ENCODE measurements at regions not wholly inside any gene's neighbourhood (a gene's known extent, or its start where the extent isn't known, plus 50 kb on each side); places are given as distances from the start of the nearest gene placed in this dataset.

DNA sequence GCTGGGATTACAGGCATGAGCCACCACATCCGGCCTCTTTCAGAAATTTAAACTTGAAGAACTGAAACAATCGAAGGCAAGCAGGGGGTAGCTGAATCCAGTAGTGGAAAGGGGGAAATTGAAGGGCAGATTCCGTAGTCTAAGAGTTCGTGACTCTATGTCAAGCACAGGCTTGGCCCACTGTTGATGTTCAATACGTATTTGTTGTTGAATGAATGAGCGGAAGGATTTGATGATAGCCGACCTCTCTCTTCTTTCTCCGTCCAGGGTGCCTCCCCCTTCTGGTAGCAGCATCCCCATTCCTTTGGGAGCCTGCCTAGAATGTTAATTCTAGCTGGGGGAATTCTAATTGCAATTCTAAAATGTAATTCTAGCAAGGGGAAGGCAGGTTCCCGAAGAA is 59.8 kb upstream of the MED13L start:
- Histone ChIP-seq H3K4me2 (ENCODE audit: low read depth, low read length) (no peak overlapping the region), H3K4me1 (ENCODE audit: insufficient read depth, low read length) (no peaks in the 10 kb centered on the region), H3K9ac (ENCODE audit: insufficient read depth, low read depth, low read length) (no peak overlapping the region), H3K36me3 (replicated peaks in 1 of 2; ENCODE audit: control insufficient read depth in 1 of 2, insufficient read depth in 2 of 2, low read length in 2 of 2) (no peaks in the 10 kb centered on the region), H3K27ac (ENCODE audit: extremely low read length, insufficient read depth, low read length) (no peak overlapping the region), H3K79me2 (ENCODE audit: insufficient read depth, low read length) (no peaks in the 10 kb centered on the region), H2AFZ (ENCODE audit: low read length) (no peak overlapping the region), H4K20me1 (ENCODE audit: insufficient read depth, low read length) (no peaks in the 10 kb centered on the region), H3K9me3 (ENCODE audit: low read length) (no peaks in the 10 kb centered on the region), H3K27me3 (ENCODE audit: control insufficient read depth in 1 of 2, insufficient read depth in 2 of 2, low read length in 2 of 2) (no peaks in the 10 kb centered on the region), H3K4me3 (replicated peaks in 1 of 3; ENCODE audit: insufficient read depth in 1 of 3, low read depth in 2 of 3, low read length in 3 of 3) (no peak overlapping the region)
- no TSS peak for BruUV-seq (replicated peaks)
- ChIA-PET CTCF (ENCODE audit: low intra/inter-chr PET ratio, low total read pairs) (no interaction called here), POLR2A (interaction anchor here (0.6 kb wide), 1 partner anchor 913 kb away, joined by 3 read pairs; no protein-coding TSS in a partner anchor)
- no peak for ATAC-seq
- no peak for DNase-seq (ENCODE audit: low spot score)
- in situ Hi-C loops (cut with HindIII; ENCODE audit: extremely low pct_ligation_motif_present, low pct_unique_long_range_greater_than_20kb) (no loop called here), intact Hi-C loops (cut with micrococcal nuclease; ENCODE audit: unreplicated experiment) (no loop called here)
- no peak for FAIRE-seq
- WGBS (ENCODE audit: low lambda C conversion rate), result 71% methylated on average over 8 of the region's 9 CpGs
- TF ChIP-seq ZNF816 (CRISPR knock-in tag; IDR thresholded peaks at IDR 0.05; ENCODE audit: borderline replicate concordance), result no peak
- no peak for TF ChIP-seq ZFAT (CRISPR knock-in tag; conservative IDR thresholded peaks at IDR 0.05)
- no peak for TF ChIP-seq ZSCAN31 (CRISPR knock-in tag; IDR thresholded peaks at IDR 0.05; ENCODE audit: low read depth)
- TF ChIP-seq SUZ12 (IDR thresholded peaks at IDR 0.05; ENCODE audit: low read depth, low read length), result no peak
- TF ChIP-seq, protein P1, sequence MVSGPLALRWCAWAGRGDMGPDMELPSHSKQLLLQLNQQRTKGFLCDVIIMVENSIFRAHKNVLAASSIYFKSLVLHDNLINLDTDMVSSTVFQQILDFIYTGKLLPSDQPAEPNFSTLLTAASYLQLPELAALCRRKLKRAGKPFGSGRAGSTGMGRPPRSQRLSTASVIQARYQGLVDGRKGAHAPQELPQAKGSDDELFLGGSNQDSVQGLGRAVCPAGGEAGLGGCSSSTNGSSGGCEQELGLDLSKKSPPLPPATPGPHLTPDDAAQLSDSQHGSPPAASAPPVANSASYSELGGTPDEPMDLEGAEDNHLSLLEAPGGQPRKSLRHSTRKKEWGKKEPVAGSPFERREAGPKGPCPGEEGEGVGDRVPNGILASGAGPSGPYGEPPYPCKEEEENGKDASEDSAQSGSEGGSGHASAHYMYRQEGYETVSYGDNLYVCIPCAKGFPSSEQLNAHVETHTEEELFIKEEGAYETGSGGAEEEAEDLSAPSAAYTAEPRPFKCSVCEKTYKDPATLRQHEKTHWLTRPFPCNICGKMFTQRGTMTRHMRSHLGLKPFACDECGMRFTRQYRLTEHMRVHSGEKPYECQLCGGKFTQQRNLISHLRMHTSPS (CRISPR knock-in tag; IDR thresholded peaks at IDR 0.05; ENCODE audit: low read depth), result no peak
- no peak for TF ChIP-seq ZNF33B (CRISPR knock-in tag; IDR thresholded peaks at IDR 0.05)
- TF ChIP-seq KDM1A (CRISPR knock-in tag; IDR thresholded peaks at IDR 0.05), result no peak
- no peak for TF ChIP-seq MTA1 (CRISPR knock-in tag; IDR thresholded peaks at IDR 0.05; ENCODE audit: borderline replicate concordance)
- no peak for TF ChIP-seq TMF1 (CRISPR knock-in tag; IDR thresholded peaks at IDR 0.05; ENCODE audit: low read depth)
- TF ChIP-seq, protein P2, sequence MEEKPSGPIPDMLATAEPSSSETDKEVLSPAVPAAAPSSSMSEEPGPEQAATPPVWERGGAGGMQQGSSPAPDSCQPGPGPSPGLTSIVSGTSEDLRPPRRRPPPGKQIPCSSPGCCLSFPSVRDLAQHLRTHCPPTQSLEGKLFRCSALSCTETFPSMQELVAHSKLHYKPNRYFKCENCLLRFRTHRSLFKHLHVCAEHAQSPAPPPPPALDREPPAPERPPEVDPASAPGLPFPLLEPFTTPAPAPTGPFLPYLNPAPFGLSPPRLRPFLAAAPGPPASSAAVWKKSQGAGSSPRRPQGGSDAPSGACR (CRISPR knock-in tag; IDR thresholded peaks at IDR 0.05), result no peak
- TF ChIP-seq, protein P3, sequence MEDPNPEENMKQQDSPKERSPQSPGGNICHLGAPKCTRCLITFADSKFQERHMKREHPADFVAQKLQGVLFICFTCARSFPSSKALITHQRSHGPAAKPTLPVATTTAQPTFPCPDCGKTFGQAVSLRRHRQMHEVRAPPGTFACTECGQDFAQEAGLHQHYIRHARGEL (CRISPR knock-in tag; IDR thresholded peaks at IDR 0.05), result no peak
- TF ChIP-seq HES4 (CRISPR knock-in tag; IDR thresholded peaks at IDR 0.05; ENCODE audit: borderline replicate concordance), result no peak
